GM19043 (cell line): ENCODE measurements at regions not wholly inside any gene's neighbourhood (a gene's known extent, or its start where the extent isn't known, plus 50 kb on each side); places are given as distances from the start of the nearest gene placed in this dataset.
A peak's percentile ranks its signal among the peaks of the same experiment; 100 is the strongest.

ENCODE experiments used
- ATAC-seq: cut with Tn5 transposase; IDR thresholded peaks from one replicate; pipeline ENCODE4 v1.9.1; 2021; ENCODE audit warnings: low read depth; ENCODE audit not compliant: unreplicated experiment

GRCh38 chr4:67236788-67237187 is 308.5 kb downstream of the CENPC start:
- no peak for ATAC-seq

GRCh38 chr4:67236318-67236717 is 309.0 kb downstream of the CENPC start:
- ATAC-seq = no peak

- no peak for ATAC-seq
These were observed 311.0 kb downstream of the CENPC start for GRCh38 chr4:67234296-67234695.

GRCh38 chr4:67229148-67229547 is 316.2 kb downstream of the CENPC start:
- no peak for ATAC-seq

GRCh38 chr4:67220861-67221260 is 324.4 kb downstream of the CENPC start:
- no peak for ATAC-seq

GRCh38 chr4:67218883-67219282 is 326.4 kb downstream of the CENPC start:
- no peak for ATAC-seq

GRCh38 chr4:67207941-67208441 is 337.3 kb downstream of the CENPC start:
- ATAC-seq = no peak

GRCh38 chr4:67204441-67204840 is 340.9 kb downstream of the CENPC start:
- no peak for ATAC-seq

- no peak for ATAC-seq
These were observed 344.0 kb downstream of the CENPC start for GRCh38 chr4:67201334-67201733.

GRCh38 chr4:67198727-67199126 is 346.6 kb downstream of the CENPC start:
- ATAC-seq = no peak

GRCh38 chr4:67167849-67168248 is 377.5 kb downstream of the CENPC start:
- ATAC-seq = no peak

GRCh38 chr4:67162690-67163089 is 382.6 kb downstream of the CENPC start:
- no peak for ATAC-seq

GRCh38 chr4:67161311-67161710 is 384.0 kb downstream of the CENPC start:
- ATAC-seq = no peak

- no peak for ATAC-seq
These were observed 384.9 kb downstream of the CENPC start for GRCh38 chr4:67160394-67160793.

- ATAC-seq = no peak
These were observed 386.6 kb downstream of the CENPC start for GRCh38 chr4:67158666-67159065.

- ATAC-seq = no peak
These were observed 392.3 kb downstream of the CENPC start for GRCh38 chr4:67152976-67153375.

GRCh38 chr4:67151376-67152343 is 393.6 kb downstream of the CENPC start:
- ATAC-seq = no peak

- no peak for ATAC-seq
These were observed 403.7 kb downstream of the CENPC start for GRCh38 chr4:67141586-67141985.

GRCh38 chr4:67134616-67135015 is 410.7 kb downstream of the CENPC start:
- ATAC-seq = no peak

GRCh38 chr4:67133162-67133561 is 412.1 kb downstream of the CENPC start:
- ATAC-seq = no peak

- peak; percentile 76 for ATAC-seq
These were observed 414.1 kb downstream of the CENPC start for GRCh38 chr4:67131224-67131623.

- ATAC-seq = no peak
These were observed 414.9 kb downstream of the CENPC start for GRCh38 chr4:67130411-67130810.
